GM13976 (cell line): ENCODE measurements at regions not wholly inside any gene's neighbourhood (a gene's known extent, or its start where the extent isn't known, plus 50 kb on each side); places are given as distances from the start of the nearest gene placed in this dataset.

Source experiments
- DNase-seq: peaks from one replicate; pipeline ENCODE4 v3.0.0; 2012; ENCODE audit warnings: low spot score
- in situ Hi-C: fragments of 300-500 bp; cut with MboI; formaldehyde crosslinking; loops from one replicate; pipeline ENCODE4 v1.12.0; 2022; ENCODE audit warnings: low sequenced_read_pairs, mixed read lengths, inconsistent platforms; ENCODE audit not compliant: unreplicated experiment
- TF ChIP-seq, protein P1 (sequence below): IDR thresholded peaks from 2 replicates; pipeline ENCODE4 v1.5.1; 2012; ENCODE audit warnings: borderline replicate concordance, mild to moderate bottlenecking; ENCODE audit not compliant: insufficient read depth; ENCODE audit errors: extremely low read depth, missing control alignments, control extremely low read depth

DNA sequence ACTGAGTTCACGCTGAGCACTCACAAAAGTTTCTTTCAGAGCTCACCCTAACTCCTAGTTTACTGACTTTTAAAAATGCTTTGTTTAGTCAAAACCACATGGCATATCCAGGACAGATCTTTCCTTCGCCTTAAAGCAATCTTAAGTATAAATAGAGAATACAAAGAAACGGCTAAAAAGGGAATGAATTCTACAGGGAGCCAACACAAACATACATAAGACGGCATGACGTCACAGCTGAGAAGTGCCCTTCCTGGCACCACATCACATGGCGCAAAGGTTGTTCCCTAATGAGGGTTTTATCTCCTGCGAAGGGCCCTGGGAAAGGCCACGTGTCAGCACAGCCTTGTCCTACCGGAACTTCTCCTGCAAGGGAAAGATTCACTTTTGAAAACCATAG is 141.3 kb downstream of the IRX1 start:
- in situ Hi-C loops: no loop called here
- TF ChIP-seq, protein P1, sequence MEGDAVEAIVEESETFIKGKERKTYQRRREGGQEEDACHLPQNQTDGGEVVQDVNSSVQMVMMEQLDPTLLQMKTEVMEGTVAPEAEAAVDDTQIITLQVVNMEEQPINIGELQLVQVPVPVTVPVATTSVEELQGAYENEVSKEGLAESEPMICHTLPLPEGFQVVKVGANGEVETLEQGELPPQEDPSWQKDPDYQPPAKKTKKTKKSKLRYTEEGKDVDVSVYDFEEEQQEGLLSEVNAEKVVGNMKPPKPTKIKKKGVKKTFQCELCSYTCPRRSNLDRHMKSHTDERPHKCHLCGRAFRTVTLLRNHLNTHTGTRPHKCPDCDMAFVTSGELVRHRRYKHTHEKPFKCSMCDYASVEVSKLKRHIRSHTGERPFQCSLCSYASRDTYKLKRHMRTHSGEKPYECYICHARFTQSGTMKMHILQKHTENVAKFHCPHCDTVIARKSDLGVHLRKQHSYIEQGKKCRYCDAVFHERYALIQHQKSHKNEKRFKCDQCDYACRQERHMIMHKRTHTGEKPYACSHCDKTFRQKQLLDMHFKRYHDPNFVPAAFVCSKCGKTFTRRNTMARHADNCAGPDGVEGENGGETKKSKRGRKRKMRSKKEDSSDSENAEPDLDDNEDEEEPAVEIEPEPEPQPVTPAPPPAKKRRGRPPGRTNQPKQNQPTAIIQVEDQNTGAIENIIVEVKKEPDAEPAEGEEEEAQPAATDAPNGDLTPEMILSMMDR: no peak
- DNase-seq: no peak

DNA sequence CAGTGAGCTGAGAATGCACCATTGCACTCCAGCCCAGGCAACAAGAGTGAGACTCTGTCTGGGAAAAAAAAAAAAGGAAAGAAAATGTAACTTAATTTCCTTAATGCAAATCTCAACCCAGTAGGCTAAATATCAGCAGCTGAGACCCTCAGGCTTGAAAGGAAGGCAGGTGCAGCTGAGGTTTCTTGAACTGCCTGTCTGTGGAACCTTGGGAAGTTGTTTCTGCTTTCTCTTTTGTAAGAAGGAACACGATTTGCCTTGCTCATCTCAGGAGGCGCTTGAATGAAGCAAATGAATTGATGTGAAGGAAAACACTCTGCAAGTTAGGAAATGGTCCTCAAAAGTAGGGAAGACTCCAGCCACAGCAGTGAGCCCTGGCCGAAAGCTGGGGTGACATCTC is 143.3 kb downstream of the IRX1 start:
- in situ Hi-C loops: no loop called here
- no peak for DNase-seq
- TF ChIP-seq, protein P1: no peak

DNA sequence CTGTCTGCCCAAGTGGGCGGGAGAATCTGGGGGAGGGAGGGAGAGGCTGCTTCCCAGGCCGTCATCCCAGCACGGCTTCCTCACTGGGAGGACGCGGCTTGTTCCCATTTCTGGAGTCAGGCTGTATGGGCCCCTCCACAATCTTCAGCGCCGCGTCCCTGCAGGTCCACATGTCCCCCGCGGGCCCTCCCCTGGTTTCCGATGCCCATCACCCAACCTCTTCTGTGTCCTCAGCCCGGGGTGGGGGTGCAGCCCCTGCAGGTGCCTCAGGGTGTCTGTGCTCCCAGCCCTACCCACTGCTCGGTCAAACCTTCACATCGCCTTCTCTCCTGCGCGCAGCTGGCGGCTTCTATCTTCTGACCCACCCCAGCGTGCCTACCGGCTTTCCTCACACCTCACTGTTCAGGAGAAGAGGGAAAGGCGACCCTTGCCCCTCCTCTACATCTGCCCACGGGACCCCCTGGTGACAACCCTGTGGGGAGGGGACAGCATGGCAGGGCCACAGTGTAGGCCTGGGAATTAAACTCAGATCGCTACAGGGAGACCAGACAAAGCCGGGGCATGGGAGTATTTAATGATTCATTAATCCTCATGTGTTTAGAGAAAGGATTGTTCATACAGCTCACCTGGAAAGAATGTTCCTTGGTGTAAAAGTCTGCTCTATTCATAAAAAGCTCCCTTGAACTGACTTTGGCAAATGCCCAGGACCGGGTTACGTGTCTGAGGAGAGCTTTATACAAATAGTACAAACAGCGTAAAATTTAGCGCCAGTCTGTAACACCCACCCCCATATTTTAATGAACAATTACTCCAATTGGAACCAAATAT is 145.1 kb downstream of the IRX1 start:
- DNase-seq: no peak
- in situ Hi-C loops: no loop called here
- TF ChIP-seq, protein P1: no peak

DNA sequence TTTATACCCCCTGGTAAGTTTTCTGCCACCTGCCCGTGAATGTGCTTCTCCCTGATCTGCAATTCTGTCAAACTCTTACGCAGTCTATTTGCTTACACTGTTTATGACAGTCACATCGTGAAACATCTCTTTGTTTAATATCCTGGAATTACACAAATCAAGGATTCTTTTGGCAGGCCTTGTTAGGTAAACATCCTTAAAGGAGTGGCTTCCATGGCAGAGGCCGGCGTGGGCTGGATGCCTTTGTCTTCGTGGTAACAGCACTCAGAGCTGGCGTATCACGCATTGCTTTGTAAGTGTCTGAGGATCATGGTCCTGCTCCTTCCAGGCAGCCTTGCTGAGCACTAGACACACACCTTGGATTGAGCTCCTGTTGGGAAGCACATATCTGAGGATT is 145.7 kb downstream of the IRX1 start:
- TF ChIP-seq, protein P1: no peak
- in situ Hi-C loops: no loop called here
- DNase-seq: no peak

DNA sequence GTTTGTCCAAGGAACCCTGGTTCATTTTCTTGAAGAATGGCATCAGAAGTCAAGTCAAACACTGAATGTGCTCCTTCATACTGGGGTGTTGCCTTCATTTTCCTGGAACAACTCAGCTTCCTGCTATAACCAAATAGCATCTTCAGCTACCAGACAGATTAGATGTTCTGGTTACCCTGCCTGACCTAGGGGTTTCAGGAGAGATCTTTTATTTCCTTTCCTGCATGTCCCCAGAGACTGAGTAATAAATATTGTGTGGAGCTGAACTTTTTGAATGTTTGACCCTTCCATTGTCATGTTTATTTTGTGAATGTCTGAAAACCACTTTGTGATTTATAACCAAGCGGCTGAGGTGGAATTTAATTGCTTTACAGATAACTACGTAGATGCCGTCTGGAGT is 147.1 kb downstream of the IRX1 start:
- TF ChIP-seq, protein P1: no peak
- in situ Hi-C loops: no loop called here
- no peak for DNase-seq

DNA sequence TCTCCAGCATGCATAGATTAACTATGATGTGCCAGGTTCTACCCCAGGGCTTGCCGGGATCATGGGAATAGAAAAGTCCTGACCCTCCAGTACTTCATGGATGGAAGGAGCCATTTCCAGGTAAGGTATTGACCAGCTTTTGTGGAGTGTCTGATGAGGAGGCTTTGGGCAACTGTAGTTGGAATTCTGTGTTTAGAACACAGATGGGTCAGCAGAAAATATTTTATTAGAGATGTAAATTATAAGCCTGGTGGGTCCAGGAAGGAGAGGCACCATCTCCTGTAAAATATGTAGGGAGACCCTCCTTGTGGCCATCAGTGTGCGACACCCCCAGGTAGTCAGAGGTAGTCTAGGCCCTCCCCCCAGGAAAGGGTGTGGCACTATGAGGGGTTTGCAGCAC is 156.2 kb downstream of the IRX1 start:
- DNase-seq: no peak
- TF ChIP-seq, protein P1: no peak
- in situ Hi-C loops: no loop called here
